ENCODE measurements at regions not wholly inside any gene's neighbourhood (a gene's known extent, or its start where the extent isn't known, plus 50 kb on each side); places are given as distances from the start of the nearest gene placed in this dataset.

DNA sequence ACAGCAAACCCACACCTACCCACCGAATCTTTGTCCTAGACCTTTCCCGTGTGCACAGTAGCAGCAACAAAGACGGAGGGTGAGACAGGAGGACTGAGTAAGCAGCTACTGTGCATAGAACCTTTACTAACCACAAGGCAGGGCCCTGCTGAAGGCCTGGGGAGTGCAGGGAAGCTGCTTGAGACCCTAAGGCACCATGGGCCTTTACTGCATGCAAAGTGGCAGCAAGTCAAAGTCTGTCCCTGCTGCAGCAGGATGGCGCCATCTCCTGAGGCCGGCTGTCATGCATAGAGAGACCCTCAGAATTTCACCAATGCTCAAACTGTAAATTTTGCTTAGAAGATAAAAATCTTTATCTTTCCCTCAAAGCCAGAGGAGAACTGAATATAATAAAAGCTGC is 610.5 kb downstream of the ACTR3B start:
- no peak overlapping the region for H3K4me3 ChIP-seq (ENCODE audit: low read depth, low read length)
- DNase-seq (ENCODE audit: low read depth): no peak
- TF ChIP-seq, protein P1, sequence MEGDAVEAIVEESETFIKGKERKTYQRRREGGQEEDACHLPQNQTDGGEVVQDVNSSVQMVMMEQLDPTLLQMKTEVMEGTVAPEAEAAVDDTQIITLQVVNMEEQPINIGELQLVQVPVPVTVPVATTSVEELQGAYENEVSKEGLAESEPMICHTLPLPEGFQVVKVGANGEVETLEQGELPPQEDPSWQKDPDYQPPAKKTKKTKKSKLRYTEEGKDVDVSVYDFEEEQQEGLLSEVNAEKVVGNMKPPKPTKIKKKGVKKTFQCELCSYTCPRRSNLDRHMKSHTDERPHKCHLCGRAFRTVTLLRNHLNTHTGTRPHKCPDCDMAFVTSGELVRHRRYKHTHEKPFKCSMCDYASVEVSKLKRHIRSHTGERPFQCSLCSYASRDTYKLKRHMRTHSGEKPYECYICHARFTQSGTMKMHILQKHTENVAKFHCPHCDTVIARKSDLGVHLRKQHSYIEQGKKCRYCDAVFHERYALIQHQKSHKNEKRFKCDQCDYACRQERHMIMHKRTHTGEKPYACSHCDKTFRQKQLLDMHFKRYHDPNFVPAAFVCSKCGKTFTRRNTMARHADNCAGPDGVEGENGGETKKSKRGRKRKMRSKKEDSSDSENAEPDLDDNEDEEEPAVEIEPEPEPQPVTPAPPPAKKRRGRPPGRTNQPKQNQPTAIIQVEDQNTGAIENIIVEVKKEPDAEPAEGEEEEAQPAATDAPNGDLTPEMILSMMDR (IDR thresholded peaks at IDR 0.05; ENCODE audit: insufficient read depth, low read depth, low read length, missing control alignments): no peak

GRCh38 chr7:153380636-153381035 is 621.1 kb downstream of the ACTR3B start:
- DNase-seq (ENCODE audit: low read depth): no peak
- H3K4me3 ChIP-seq (ENCODE audit: low read depth, low read length): no peak overlapping the region
- TF ChIP-seq, protein P1 (IDR thresholded peaks at IDR 0.05; ENCODE audit: insufficient read depth, low read depth, low read length, missing control alignments): no peak

GRCh38 chr7:153381275-153382040 is 621.9 kb downstream of the ACTR3B start:
- TF ChIP-seq, protein P1 (IDR thresholded peaks at IDR 0.05; ENCODE audit: insufficient read depth, low read depth, low read length, missing control alignments): peak; percentile 77
- H3K4me3 ChIP-seq (ENCODE audit: low read depth, low read length): no peak overlapping the region
- DNase-seq (ENCODE audit: low read depth): peak; percentile 45

- no peak overlapping the region for H3K4me3 ChIP-seq (ENCODE audit: low read depth, low read length)
- no peak for DNase-seq (ENCODE audit: low read depth)
- TF ChIP-seq, protein P1 (IDR thresholded peaks at IDR 0.05; ENCODE audit: insufficient read depth, low read depth, low read length, missing control alignments): no peak
These were observed 623.1 kb downstream of the ACTR3B start for GRCh38 chr7:153382641-153383101.

GRCh38 chr7:153383781-153384180 is 624.2 kb downstream of the ACTR3B start:
- no peak overlapping the region for H3K4me3 ChIP-seq (ENCODE audit: low read depth, low read length)
- TF ChIP-seq, protein P1 (IDR thresholded peaks at IDR 0.05; ENCODE audit: insufficient read depth, low read depth, low read length, missing control alignments): no peak
- DNase-seq (ENCODE audit: low read depth): no peak

GRCh38 chr7:153385502-153385901 is 626.0 kb downstream of the ACTR3B start:
- TF ChIP-seq, protein P1 (IDR thresholded peaks at IDR 0.05; ENCODE audit: insufficient read depth, low read depth, low read length, missing control alignments): no peak
- H3K4me3 ChIP-seq (ENCODE audit: low read depth, low read length): no peak overlapping the region
- DNase-seq (ENCODE audit: low read depth): no peak

- TF ChIP-seq, protein P1 (IDR thresholded peaks at IDR 0.05; ENCODE audit: insufficient read depth, low read depth, low read length, missing control alignments): no peak
- H3K4me3 ChIP-seq (ENCODE audit: low read depth, low read length): no peak overlapping the region
- DNase-seq (ENCODE audit: low read depth): no peak
These were observed 627.0 kb downstream of the ACTR3B start for GRCh38 chr7:153386556-153386955.

Data from GM12865 (cell line).